AG09309 (cell line): ENCODE measurements at regions not wholly inside any gene's neighbourhood (a gene's known extent, or its start where the extent isn't known, plus 50 kb on each side); places are given as distances from the start of the nearest gene placed in this dataset.

Experiments used
- DNase-seq: peaks from one replicate; pipeline ENCODE4 v3.0.0-alpha.2; 2010; ENCODE audit warnings: low read depth
- H3K4me3 ChIP-seq: 2 replicates; pipeline ENCODE4 v1.5.1; 2011; ENCODE audit warnings: mild to moderate bottlenecking, low read depth, low read length, moderate library complexity; ENCODE audit not compliant: control insufficient read depth
- TF ChIP-seq, protein P1 (sequence below): IDR thresholded peaks from 2 replicates; pipeline ENCODE4 v1.5.1; 2011; ENCODE audit warnings: mild to moderate bottlenecking, low read depth, low read length, inconsistent platforms; ENCODE audit not compliant: insufficient read depth, control insufficient read depth; ENCODE audit errors: missing control alignments

- DNase-seq = no peak
- H3K4me3 ChIP-seq = no peak overlapping the region
- TF ChIP-seq, protein P1, sequence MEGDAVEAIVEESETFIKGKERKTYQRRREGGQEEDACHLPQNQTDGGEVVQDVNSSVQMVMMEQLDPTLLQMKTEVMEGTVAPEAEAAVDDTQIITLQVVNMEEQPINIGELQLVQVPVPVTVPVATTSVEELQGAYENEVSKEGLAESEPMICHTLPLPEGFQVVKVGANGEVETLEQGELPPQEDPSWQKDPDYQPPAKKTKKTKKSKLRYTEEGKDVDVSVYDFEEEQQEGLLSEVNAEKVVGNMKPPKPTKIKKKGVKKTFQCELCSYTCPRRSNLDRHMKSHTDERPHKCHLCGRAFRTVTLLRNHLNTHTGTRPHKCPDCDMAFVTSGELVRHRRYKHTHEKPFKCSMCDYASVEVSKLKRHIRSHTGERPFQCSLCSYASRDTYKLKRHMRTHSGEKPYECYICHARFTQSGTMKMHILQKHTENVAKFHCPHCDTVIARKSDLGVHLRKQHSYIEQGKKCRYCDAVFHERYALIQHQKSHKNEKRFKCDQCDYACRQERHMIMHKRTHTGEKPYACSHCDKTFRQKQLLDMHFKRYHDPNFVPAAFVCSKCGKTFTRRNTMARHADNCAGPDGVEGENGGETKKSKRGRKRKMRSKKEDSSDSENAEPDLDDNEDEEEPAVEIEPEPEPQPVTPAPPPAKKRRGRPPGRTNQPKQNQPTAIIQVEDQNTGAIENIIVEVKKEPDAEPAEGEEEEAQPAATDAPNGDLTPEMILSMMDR = no peak
These were observed 169.4 kb downstream of the GLUD2 start for GRCh38 chrX:121216641-121217374.

DNA sequence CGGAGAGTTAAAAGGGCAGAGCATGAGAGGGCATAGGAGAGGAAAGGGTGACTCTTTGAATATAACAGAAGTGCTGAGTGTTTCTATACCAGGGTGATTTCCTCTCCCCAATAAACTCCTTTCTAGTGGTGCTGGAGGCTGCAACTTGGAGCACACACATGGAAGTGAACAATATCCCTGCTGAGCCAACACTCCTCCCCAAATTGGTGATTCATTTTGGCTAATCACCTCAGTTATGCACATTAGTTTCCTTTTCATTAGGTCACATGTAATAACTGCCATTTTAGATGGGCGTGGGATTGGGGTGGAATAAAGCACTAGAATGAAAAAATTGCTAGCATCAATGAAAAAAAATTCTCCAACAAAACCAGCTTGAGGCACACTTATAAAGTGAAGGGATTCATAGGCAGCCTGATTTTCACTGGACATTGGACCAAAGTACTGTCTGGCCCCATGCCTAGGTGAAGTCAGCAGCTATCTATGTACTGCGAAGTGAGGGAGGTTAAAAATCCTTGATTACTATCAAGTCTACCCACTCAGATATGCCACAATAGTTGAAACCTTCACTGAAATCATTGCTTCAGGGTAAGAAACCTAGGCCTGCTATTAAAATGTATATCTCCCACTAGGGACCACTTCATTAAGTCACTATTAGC is 174.0 kb downstream of the GLUD2 start:
- no peak for DNase-seq
- TF ChIP-seq, protein P1 = no peak
- no peak overlapping the region for H3K4me3 ChIP-seq

- no peak overlapping the region for H3K4me3 ChIP-seq
- DNase-seq = no peak
- TF ChIP-seq, protein P1 = no peak
These were observed 180.5 kb downstream of the GLUD2 start for GRCh38 chrX:121227888-121228287.

GRCh38 chrX:121231566-121232358 is 184.4 kb downstream of the GLUD2 start:
- TF ChIP-seq, protein P1 = no peak
- no peak for DNase-seq
- H3K4me3 ChIP-seq = no peak overlapping the region

GRCh38 chrX:121236040-121236439 is 188.6 kb downstream of the GLUD2 start:
- no peak overlapping the region for H3K4me3 ChIP-seq
- DNase-seq = no peak
- TF ChIP-seq, protein P1 = no peak

DNA sequence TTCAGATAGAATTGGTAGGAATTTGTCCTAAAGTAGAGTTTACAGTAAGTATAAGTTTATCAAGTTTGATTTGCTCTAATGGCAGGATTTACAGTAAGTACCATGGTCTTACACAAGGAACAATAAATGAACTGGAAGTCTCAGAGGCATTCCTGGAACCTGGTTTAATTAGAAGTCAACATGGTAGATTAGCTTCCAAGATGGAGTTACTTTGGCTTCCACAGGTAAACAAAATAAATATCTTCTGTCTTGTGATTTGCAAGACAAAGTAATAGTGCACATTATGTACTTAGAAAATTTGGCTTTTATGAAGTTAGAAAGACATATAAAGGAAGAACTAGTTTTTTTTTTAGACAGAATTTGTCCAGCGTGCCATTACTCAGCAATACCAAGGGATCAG is 190.7 kb downstream of the GLUD2 start:
- TF ChIP-seq, protein P1 = no peak
- H3K4me3 ChIP-seq = no peak overlapping the region
- no peak for DNase-seq
